HepG2 (cell line): ENCODE measurements at regions not wholly inside any gene's neighbourhood (a gene's known extent, or its start where the extent isn't known, plus 50 kb on each side); places are given as distances from the start of the nearest gene placed in this dataset.

ENCODE experiments used
- ATAC-seq: fragments of 200-7000 bp; cut with Tn5 transposase; 3 replicates; pipeline ENCODE4 v1.9.1; 2020; ENCODE audit warnings: mild to moderate bottlenecking, moderate library complexity
- BruUV-seq: library from RNA; stranded (reverse); fragments of 400-500 nt; replicated peaks from 2 replicates; lab custom pipeline; 2021; lab: Mats Ljungman, UMichigan
- CTCF ChIA-PET: fragments of 300-600 bp; formaldehyde crosslinking; extraction: SDS; loops from one replicate; lab custom pipeline; 2021; ENCODE audit warnings: low total read pairs, inconsistent platforms, low intra/inter-chr PET ratio; lab: Yijun Ruan, JAX
- POLR2A ChIA-PET: fragments of 350-600 bp; sonication (Branson Sonifier 250); formaldehyde crosslinking; loops from one replicate; lab custom pipeline; 2020; ENCODE audit warnings: antibody characterized with exemption, inconsistent platforms; lab: Yijun Ruan, JAX
- DNase-seq: peaks from one replicate; pipeline ENCODE4 v3.0.0-alpha.2; 2015; ENCODE audit warnings: low spot score
- FAIRE-seq: peaks from 3 replicates; lab custom pipeline; 2011; peaks lifted over from hg19 to GRCh38; lab: Jason Lieb, UNC
- H2AFZ ChIP-seq: one replicate; pipeline ENCODE4 v1.6.1; 2011; ENCODE audit warnings: low read length, inconsistent platforms
- H3K27ac ChIP-seq: fragments of 300-600 bp; 3 replicates; pipeline ENCODE4 v1.8.0; 2011; ENCODE audit warnings: mixed run types, mild to moderate bottlenecking, mixed read lengths, low read length, inconsistent platforms; ENCODE audit not compliant: insufficient read depth; ENCODE audit errors: extremely low read length
- H3K27me3 ChIP-seq, 2 experiments: fragments of 200-600 bp in 1 of 2; 2 replicates in 1 of 2; 3 replicates in 1 of 2; pipeline versions ENCODE4 v1.6.0 to v1.8.0; 2011; ENCODE audit warnings: low read length in 2 of 2, mild to moderate bottlenecking in 2 of 2, moderate library complexity in 2 of 2, inconsistent platforms in 1 of 2; ENCODE audit not compliant: insufficient read depth in 2 of 2, control insufficient read depth in 1 of 2
- H3K36me3 ChIP-seq, 2 experiments: fragments of 200-600 bp in 1 of 2; replicated peaks in 1 of 2; 2 replicates in 1 of 2; 3 replicates in 1 of 2; pipeline versions ENCODE4 v1.5.1 to v1.8.0; 2011; ENCODE audit warnings: low read length in 2 of 2, inconsistent platforms in 1 of 2; ENCODE audit not compliant: insufficient read depth in 2 of 2, control insufficient read depth in 1 of 2
- H3K4me1 ChIP-seq: 2 replicates; pipeline ENCODE4 v1.5.1; 2012; ENCODE audit warnings: low read length, inconsistent platforms; ENCODE audit not compliant: insufficient read depth
- H3K4me2 ChIP-seq: 2 replicates; pipeline ENCODE4 v1.6.0; 2011; ENCODE audit warnings: low read depth, low read length, inconsistent platforms
- H3K4me3 ChIP-seq, 3 experiments: fragments of 200-600 bp in 1 of 3; sonication (generic), shearing (Covaris generic) in 1 of 3; replicated peaks in 1 of 3; 2 replicates each; pipeline ENCODE4 v1.5.1; 2011 to 2016; ENCODE audit warnings: low read length in 3 of 3, inconsistent platforms in 2 of 3, low read depth in 2 of 3, mild to moderate bottlenecking in 2 of 3, control low read depth in 1 of 3, mixed read lengths in 1 of 3; ENCODE audit not compliant: insufficient read depth in 1 of 3
- H3K79me2 ChIP-seq: one replicate; pipeline ENCODE4 v1.6.1; 2011; ENCODE audit warnings: low read length, inconsistent platforms; ENCODE audit not compliant: insufficient read depth
- H3K9ac ChIP-seq: 2 replicates; pipeline ENCODE4 v1.6.0; 2011; ENCODE audit warnings: mild to moderate bottlenecking, low read depth, low read length, inconsistent platforms; ENCODE audit not compliant: insufficient read depth
- H3K9me3 ChIP-seq: 2 replicates; pipeline ENCODE4 v1.5.1; 2012; ENCODE audit warnings: mild to moderate bottlenecking, low read length
- H4K20me1 ChIP-seq: 2 replicates; pipeline ENCODE4 v1.6.0; 2011; ENCODE audit warnings: inconsistent platforms, mild to moderate bottlenecking, low read length, moderate library complexity; ENCODE audit not compliant: insufficient read depth
- GATAD1 ChIP-seq: IDR thresholded peaks from 2 replicates; pipeline ENCODE4 v1.6.1; 2016; ENCODE audit warnings: missing genetic modification reagents, missing compliant biosample characterization
- HHEX ChIP-seq: IDR thresholded peaks from 2 replicates; pipeline ENCODE4 v1.6.1; 2016; ENCODE audit warnings: control low read depth
- HNF1B ChIP-seq: sonication (generic); formaldehyde crosslinking; IDR thresholded peaks from 2 replicates; pipeline ENCODE4 v1.5.1; 2020; ENCODE audit warnings: mild to moderate bottlenecking, moderate library complexity, missing genetic modification reagents
- HOXA5 ChIP-seq: sonication (generic); formaldehyde crosslinking; IDR thresholded peaks from 2 replicates; pipeline ENCODE4 v1.4.0; 2020; ENCODE audit warnings: missing genetic modification reagents
- NR2C2 ChIP-seq: sonication (generic); formaldehyde crosslinking; IDR thresholded peaks from 2 replicates; pipeline ENCODE4 v1.4.0; 2020; ENCODE audit warnings: missing genetic modification reagents, mild to moderate bottlenecking, moderate library complexity, borderline replicate concordance
- POLR2AphosphoS5 ChIP-seq: IDR thresholded peaks from 2 replicates; pipeline ENCODE4 v1.6.1; 2012; ENCODE audit warnings: low read depth, low read length
- THAP8 ChIP-seq: sonication (generic); formaldehyde crosslinking; IDR thresholded peaks from 2 replicates; pipeline ENCODE4 v1.5.1; 2020; ENCODE audit warnings: missing genetic modification reagents, mild to moderate bottlenecking, borderline replicate concordance
- ZNF101 ChIP-seq: sonication (generic); formaldehyde crosslinking; IDR thresholded peaks from 2 replicates; pipeline ENCODE4 v1.4.0; 2020; ENCODE audit warnings: mild to moderate bottlenecking, low read depth, missing genetic modification reagents, borderline replicate concordance
- ZNF224 ChIP-seq: sonication (generic); formaldehyde crosslinking; IDR thresholded peaks from 2 replicates; pipeline ENCODE4 v1.5.0; 2020; ENCODE audit warnings: mild to moderate bottlenecking, missing genetic modification reagents
- ZNF225 ChIP-seq: sonication (generic); formaldehyde crosslinking; IDR thresholded peaks from 2 replicates; pipeline ENCODE4 v1.4.0; 2020; ENCODE audit warnings: mild to moderate bottlenecking, missing genetic modification reagents
- ZNF644 ChIP-seq: IDR thresholded peaks from 2 replicates; pipeline ENCODE4 v1.6.1; 2016; ENCODE audit warnings: low read depth
- ZNF788 ChIP-seq: sonication (generic); formaldehyde crosslinking; IDR thresholded peaks from 2 replicates; pipeline ENCODE4 v1.5.0; 2020; ENCODE audit warnings: mild to moderate bottlenecking, missing genetic modification reagents, borderline replicate concordance
- WGBS: methylation state at CpG from one replicate; pipeline ENCODE4 v1.1.6; 2017; ENCODE audit warnings: low lambda C conversion rate; 5-methylcytosine and 5-hydroxymethylcytosine counted together
- in situ Hi-C: cut with HindIII; loops from 2 replicates; pipeline ENCODE4 v1.10.0; 2017; ENCODE audit warnings: low pct_unique_long_range_greater_than_20kb; ENCODE audit not compliant: extremely low pct_ligation_motif_present
- intact Hi-C: fragments of 100-400 bp; cut with micrococcal nuclease; formaldehyde crosslinking; loops from one replicate; pipeline ENCODE4 v1.10.0; 2022; ENCODE audit not compliant: unreplicated experiment

- in situ Hi-C loops: no loop called here
- no TSS peak for BruUV-seq
- no peak for FAIRE-seq
- H3K4me3 ChIP-seq: no peak overlapping the region
- H3K4me1 ChIP-seq: no peaks in the 10 kb centered on the region
- H3K27me3 ChIP-seq: no peaks in the 10 kb centered on the region
- no peaks in the 10 kb centered on the region for H4K20me1 ChIP-seq
- ATAC-seq: no peak
- TF ChIP-seq GATAD1 (CRISPR knock-in tag) (no peak), POLR2AphosphoS5 (no peak), ZNF225 (CRISPR knock-in tag) (no peak), ZNF224 (CRISPR knock-in tag) (no peak), HHEX (CRISPR knock-in tag) (no peak), HNF1B (CRISPR knock-in tag) (no peak), ZNF101 (CRISPR knock-in tag) (no peak), HOXA5 (CRISPR knock-in tag) (no peak), NR2C2 (CRISPR knock-in tag) (no peak), ZNF644 (CRISPR knock-in tag) (no peak), THAP8 (CRISPR knock-in tag) (no peak), ZNF788 (CRISPR knock-in tag) (no peak)
- H3K4me2 ChIP-seq: no peak overlapping the region
- no peaks in the 10 kb centered on the region for H3K79me2 ChIP-seq
- H3K36me3 ChIP-seq: no peaks in the 10 kb centered on the region
- H3K9ac ChIP-seq: no peak overlapping the region
- 4% methylated on average over 1 of the region's 1 CpG for WGBS
- CTCF ChIA-PET: no interaction called here
- intact Hi-C loops: no loop called here
- H2AFZ ChIP-seq: no peak overlapping the region
- POLR2A ChIA-PET: no interaction called here
- H3K27ac ChIP-seq: no peak overlapping the region
- H3K9me3 ChIP-seq: peaks cover 31% of the 10 kb centered on the region
- DNase-seq: no peak
Measured at GRCh38 chr16:64351121-64351520, 770.7 kb downstream of the CDH11 start.
